ENCODE measurements at regions not wholly inside any gene's neighbourhood (a gene's known extent, or its start where the extent isn't known, plus 50 kb on each side); places are given as distances from the start of the nearest gene placed in this dataset.

DNA sequence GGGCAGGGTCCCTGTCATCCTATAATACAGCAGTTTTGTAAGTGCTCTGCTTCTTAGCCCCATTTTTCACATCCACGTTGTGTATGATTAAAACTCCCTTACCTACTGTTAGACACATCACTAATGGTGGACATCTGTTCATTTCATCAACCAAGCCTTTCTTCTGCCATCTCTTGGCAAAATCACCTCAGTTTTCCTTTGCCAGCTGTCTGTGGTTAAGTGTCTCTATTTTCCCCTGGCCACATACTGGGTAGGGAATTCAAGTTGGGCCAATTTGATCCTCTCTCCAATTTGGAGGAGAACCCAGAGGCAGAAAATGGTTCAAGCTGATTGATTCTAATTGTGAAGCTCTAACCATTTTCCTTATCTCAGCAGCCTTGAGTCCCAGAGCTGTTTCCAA, 436.1 kb downstream of the PCDH7 start:
- no peak for DNase-seq (ENCODE audit: low spot score)
- no peaks in the 10 kb centered on the region for H3K4me1 Mint-ChIP-seq (ENCODE audit: unreplicated experiment)

DNA sequence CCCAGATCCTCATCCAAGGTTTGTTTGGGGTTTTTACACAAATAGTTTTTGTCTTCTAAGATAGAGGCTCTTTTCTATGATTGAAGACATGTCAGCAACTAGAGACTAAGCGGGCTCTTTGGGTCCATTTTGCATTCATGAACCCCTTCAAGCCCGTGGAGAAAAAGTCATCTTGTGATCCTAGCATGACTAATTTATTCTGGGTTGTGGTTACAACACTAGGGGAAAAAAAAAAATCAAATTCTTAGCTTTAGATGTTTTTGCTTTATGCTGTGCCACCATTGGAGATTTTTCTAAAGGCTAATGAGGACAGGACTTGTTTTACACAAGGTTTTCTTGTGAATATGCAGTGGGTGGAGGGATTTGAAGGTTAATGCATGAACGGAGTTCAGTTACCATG, 440.0 kb downstream of the PCDH7 start:
- no peak for DNase-seq (ENCODE audit: low spot score)
- no peaks in the 10 kb centered on the region for H3K9me3 Mint-ChIP-seq (ENCODE audit: unreplicated experiment)
- no peaks in the 10 kb centered on the region for H3K27me3 Mint-ChIP-seq (ENCODE audit: unreplicated experiment)
- no peaks in the 10 kb centered on the region for H3K36me3 Mint-ChIP-seq (ENCODE audit: low read depth, unreplicated experiment)
- TF ChIP-seq, protein P1, sequence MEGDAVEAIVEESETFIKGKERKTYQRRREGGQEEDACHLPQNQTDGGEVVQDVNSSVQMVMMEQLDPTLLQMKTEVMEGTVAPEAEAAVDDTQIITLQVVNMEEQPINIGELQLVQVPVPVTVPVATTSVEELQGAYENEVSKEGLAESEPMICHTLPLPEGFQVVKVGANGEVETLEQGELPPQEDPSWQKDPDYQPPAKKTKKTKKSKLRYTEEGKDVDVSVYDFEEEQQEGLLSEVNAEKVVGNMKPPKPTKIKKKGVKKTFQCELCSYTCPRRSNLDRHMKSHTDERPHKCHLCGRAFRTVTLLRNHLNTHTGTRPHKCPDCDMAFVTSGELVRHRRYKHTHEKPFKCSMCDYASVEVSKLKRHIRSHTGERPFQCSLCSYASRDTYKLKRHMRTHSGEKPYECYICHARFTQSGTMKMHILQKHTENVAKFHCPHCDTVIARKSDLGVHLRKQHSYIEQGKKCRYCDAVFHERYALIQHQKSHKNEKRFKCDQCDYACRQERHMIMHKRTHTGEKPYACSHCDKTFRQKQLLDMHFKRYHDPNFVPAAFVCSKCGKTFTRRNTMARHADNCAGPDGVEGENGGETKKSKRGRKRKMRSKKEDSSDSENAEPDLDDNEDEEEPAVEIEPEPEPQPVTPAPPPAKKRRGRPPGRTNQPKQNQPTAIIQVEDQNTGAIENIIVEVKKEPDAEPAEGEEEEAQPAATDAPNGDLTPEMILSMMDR (IDR thresholded peaks at IDR 0.05; ENCODE audit: unreplicated experiment) = no peak
- no peak overlapping the region for H3K27ac Mint-ChIP-seq (ENCODE audit: unreplicated experiment)
- H3K4me3 Mint-ChIP-seq (ENCODE audit: unreplicated experiment) = no peak overlapping the region
- H3K4me1 Mint-ChIP-seq (ENCODE audit: unreplicated experiment) = no peaks in the 10 kb centered on the region

More for the DNA sequence above, 436.1 kb downstream of the PCDH7 start:
- no peaks in the 10 kb centered on the region for H3K36me3 Mint-ChIP-seq (ENCODE audit: low read depth, unreplicated experiment)
- no peaks in the 10 kb centered on the region for H3K27me3 Mint-ChIP-seq (ENCODE audit: unreplicated experiment)
- H3K4me3 Mint-ChIP-seq (ENCODE audit: unreplicated experiment) = no peak overlapping the region
- no peaks in the 10 kb centered on the region for H3K9me3 Mint-ChIP-seq (ENCODE audit: unreplicated experiment)
- TF ChIP-seq, protein P1 (IDR thresholded peaks at IDR 0.05; ENCODE audit: unreplicated experiment) = no peak
- no peak overlapping the region for H3K27ac Mint-ChIP-seq (ENCODE audit: unreplicated experiment)

DNA sequence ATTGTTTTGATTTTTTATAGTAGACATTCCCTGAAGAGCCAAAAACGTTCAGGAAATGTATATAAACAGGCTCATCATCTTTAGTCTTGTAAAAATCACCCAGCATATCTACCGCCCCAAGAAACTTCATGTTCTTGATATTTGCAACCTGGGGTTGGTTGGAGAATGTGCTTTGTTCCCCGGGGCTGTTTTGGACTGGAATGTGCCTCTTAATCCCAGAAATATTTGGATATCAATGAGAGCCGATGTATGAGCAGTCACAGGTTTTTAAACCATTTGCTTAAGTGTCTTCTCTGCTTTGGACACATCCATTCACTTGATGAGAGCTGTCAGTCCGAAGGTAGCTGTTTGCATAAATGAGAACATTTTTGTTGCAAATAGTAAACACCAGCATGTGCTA, 449.7 kb downstream of the PCDH7 start:
- H3K27me3 Mint-ChIP-seq (ENCODE audit: unreplicated experiment) = no peaks in the 10 kb centered on the region
- H3K4me3 Mint-ChIP-seq (ENCODE audit: unreplicated experiment) = no peak overlapping the region
- H3K27ac Mint-ChIP-seq (ENCODE audit: unreplicated experiment) = no peak overlapping the region
- no peaks in the 10 kb centered on the region for H3K36me3 Mint-ChIP-seq (ENCODE audit: low read depth, unreplicated experiment)
- H3K4me1 Mint-ChIP-seq (ENCODE audit: unreplicated experiment) = no peaks in the 10 kb centered on the region
- TF ChIP-seq, protein P1 (IDR thresholded peaks at IDR 0.05; ENCODE audit: unreplicated experiment) = no peak
- DNase-seq (ENCODE audit: low spot score) = no peak
- no peaks in the 10 kb centered on the region for H3K9me3 Mint-ChIP-seq (ENCODE audit: unreplicated experiment)

DNA sequence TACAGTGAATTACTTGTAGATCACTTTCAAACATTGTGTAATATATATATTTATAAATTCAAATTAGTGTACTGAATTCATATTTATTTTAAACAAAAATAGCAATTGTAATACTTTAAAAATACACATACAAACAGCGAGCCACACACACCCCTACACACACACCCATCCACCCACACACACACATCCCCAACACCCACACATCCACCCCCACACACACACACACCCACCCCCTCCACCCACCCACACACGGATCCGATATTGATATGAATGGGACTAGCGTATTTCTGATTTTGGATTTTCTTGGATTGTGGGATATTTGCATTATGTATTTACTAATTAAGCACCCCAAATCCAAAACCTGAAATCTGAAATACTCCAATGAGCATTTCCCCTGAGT, 451.2 kb downstream of the PCDH7 start:
- DNase-seq (ENCODE audit: low spot score) = no peak
- Mint-ChIP-seq H3K36me3 (ENCODE audit: low read depth, unreplicated experiment) (no peaks in the 10 kb centered on the region), H3K27me3 (ENCODE audit: unreplicated experiment) (no peaks in the 10 kb centered on the region), H3K4me3 (ENCODE audit: unreplicated experiment) (no peak overlapping the region), H3K27ac (ENCODE audit: unreplicated experiment) (no peak overlapping the region), H3K9me3 (ENCODE audit: unreplicated experiment) (no peaks in the 10 kb centered on the region), H3K4me1 (ENCODE audit: unreplicated experiment) (no peaks in the 10 kb centered on the region)
- TF ChIP-seq, protein P1 (IDR thresholded peaks at IDR 0.05; ENCODE audit: unreplicated experiment) = no peak

DNA sequence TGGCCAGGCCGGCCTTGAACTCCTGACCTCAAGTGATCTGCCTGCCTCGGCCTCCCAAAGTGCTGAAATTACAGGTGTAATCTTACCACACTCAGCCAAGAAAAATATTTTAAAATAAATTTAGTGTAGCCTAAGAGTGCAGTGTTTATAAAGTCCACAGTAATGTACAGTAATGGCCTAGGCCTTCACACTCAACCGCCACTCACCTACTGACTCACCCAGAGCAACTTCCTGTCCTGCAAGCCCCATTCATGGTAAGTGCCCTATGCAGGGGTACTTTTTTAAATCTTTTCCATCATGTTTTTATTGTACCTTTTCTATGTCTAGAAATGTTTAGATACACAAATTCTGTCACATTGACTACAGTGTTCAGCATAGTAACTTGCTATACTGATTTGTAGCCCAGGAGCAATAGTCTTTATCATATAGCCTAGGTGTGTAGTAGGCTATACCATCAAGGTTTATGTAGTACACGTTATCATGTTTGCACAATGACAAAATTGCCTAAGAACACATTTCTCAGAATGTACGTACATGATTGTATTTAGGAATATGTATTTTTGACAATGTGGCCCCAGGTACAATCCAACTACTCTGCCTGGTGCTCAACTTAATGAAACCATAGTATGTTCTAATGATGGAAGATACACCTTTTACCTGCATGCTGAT, 455.2 kb downstream of the PCDH7 start:
- no peak for DNase-seq (ENCODE audit: low spot score)
- Mint-ChIP-seq H3K4me3 (ENCODE audit: unreplicated experiment) (no peak overlapping the region), H3K27me3 (ENCODE audit: unreplicated experiment) (no peaks in the 10 kb centered on the region), H3K27ac (ENCODE audit: unreplicated experiment) (no peak overlapping the region), H3K9me3 (ENCODE audit: unreplicated experiment) (no peaks in the 10 kb centered on the region), H3K36me3 (ENCODE audit: low read depth, unreplicated experiment) (no peaks in the 10 kb centered on the region), H3K4me1 (ENCODE audit: unreplicated experiment) (no peaks in the 10 kb centered on the region)
- TF ChIP-seq, protein P1 (IDR thresholded peaks at IDR 0.05; ENCODE audit: unreplicated experiment) = no peak

All from endothelial cell (in vitro differentiated cells).